ENCODE measurements at regions not wholly inside any gene's neighbourhood (a gene's known extent, or its start where the extent isn't known, plus 50 kb on each side); places are given as distances from the start of the nearest gene placed in this dataset.

- no peak for TF ChIP-seq POLR2A (IDR thresholded peaks at IDR 0.05)
- TF ChIP-seq CTCF (IDR thresholded peaks at IDR 0.05), result no peak
Measured at GRCh38 chr20:52915564-52915963, 56.6 kb upstream of the TSHZ2 start.

Measured in Peyer's patch (tissue), 4 donors.